Neuronal stem cell (in vitro differentiated cells): ENCODE measurements at regions not wholly inside any gene's neighbourhood (a gene's known extent, or its start where the extent isn't known, plus 50 kb on each side); places are given as distances from the start of the nearest gene placed in this dataset.
A peak's percentile ranks its signal among the peaks of the same experiment; 100 is the strongest.

ENCODE experiments used
- DNase-seq: peaks from one replicate; pipeline ENCODE4 v3.0.0-alpha.2; 2013; ENCODE audit warnings: low spot score
- H2AFZ ChIP-seq: one replicate; pipeline ENCODE4 v1.6.1; 2013; ENCODE audit warnings: mild to moderate bottlenecking, low read length, inconsistent platforms
- H2AK5ac ChIP-seq: 2 replicates; pipeline ENCODE4 v1.6.1; 2013; ENCODE audit warnings: low read depth, mild to moderate bottlenecking, inconsistent platforms, low read length, moderate library complexity, mixed read lengths
- H2BK120ac ChIP-seq: 2 replicates; pipeline ENCODE4 v1.6.1; 2013; ENCODE audit warnings: low read depth, mild to moderate bottlenecking, inconsistent platforms, low read length, moderate library complexity, mixed read lengths
- H2BK12ac ChIP-seq: one replicate; pipeline ENCODE4 v1.6.1; 2013; ENCODE audit warnings: low read length, inconsistent platforms
- H2BK15ac ChIP-seq: 2 replicates; pipeline ENCODE4 v1.6.1; 2013; ENCODE audit warnings: mild to moderate bottlenecking, low read length, inconsistent platforms, mixed read lengths
- H2BK5ac ChIP-seq: one replicate; pipeline ENCODE4 v1.6.1; 2013; ENCODE audit warnings: inconsistent platforms, mild to moderate bottlenecking, low read length, moderate library complexity
- H3K14ac ChIP-seq: one replicate; pipeline ENCODE4 v1.6.1; 2013; ENCODE audit warnings: low read length, inconsistent platforms
- H3K18ac ChIP-seq: 2 replicates; pipeline ENCODE4 v1.6.1; 2013; ENCODE audit warnings: low read length, inconsistent platforms
- H3K23ac ChIP-seq: 2 replicates; pipeline ENCODE4 v1.6.1; 2013; ENCODE audit warnings: low read depth, mild to moderate bottlenecking, mixed read lengths, low read length, inconsistent platforms; ENCODE audit not compliant: poor library complexity
- H3K27ac ChIP-seq: replicated peaks from 3 replicates; pipeline ENCODE4 v1.5.1; 2013; ENCODE audit warnings: low read length, inconsistent platforms
- H3K27me3 ChIP-seq, 3 experiments: 2 replicates each; pipeline ENCODE4 v1.6.1; 2013; ENCODE audit warnings: low read length in 3 of 3, mild to moderate bottlenecking in 2 of 3, inconsistent platforms in 1 of 3, low read depth in 1 of 3, mixed read lengths in 1 of 3, moderate library complexity in 1 of 3; ENCODE audit not compliant: control insufficient read depth in 3 of 3, insufficient read depth in 3 of 3
- H3K36me3 ChIP-seq, 2 donors: replicated peaks in 1 of 2; 2 replicates each; pipeline ENCODE4 v1.6.1; 2013; ENCODE audit warnings: low read length in 2 of 2; ENCODE audit not compliant: control insufficient read depth in 2 of 2, insufficient read depth in 2 of 2
- H3K4ac ChIP-seq: 2 replicates; pipeline ENCODE4 v1.6.1; 2013; ENCODE audit warnings: inconsistent platforms, mild to moderate bottlenecking, low read length, moderate library complexity
- H3K4me1 ChIP-seq, 2 donors: 1 replicate in 1 of 2; 2 replicates in 1 of 2; pipeline ENCODE4 v1.6.1; 2013; ENCODE audit warnings: low read length in 2 of 2, low read depth in 1 of 2; ENCODE audit not compliant: control insufficient read depth in 2 of 2, insufficient read depth in 1 of 2
- H3K4me2 ChIP-seq: one replicate; pipeline ENCODE4 v1.6.1; 2013; ENCODE audit warnings: mild to moderate bottlenecking, low read length, inconsistent platforms; ENCODE audit not compliant: insufficient read depth, poor library complexity, severe bottlenecking
- H3K4me3 ChIP-seq, 2 donors: 2 replicates each; pipeline ENCODE4 v1.5.1; 2013; ENCODE audit warnings: low read length in 2 of 2, mild to moderate bottlenecking in 2 of 2, inconsistent platforms in 1 of 2, moderate library complexity in 1 of 2
- H3K79me1 ChIP-seq: one replicate; pipeline ENCODE4 v1.6.1; 2013; ENCODE audit warnings: low read depth, mild to moderate bottlenecking, inconsistent platforms, low read length, moderate library complexity
- H3K9ac ChIP-seq: one replicate; pipeline ENCODE4 v1.6.1; 2013; ENCODE audit warnings: mild to moderate bottlenecking, low read depth, low read length, inconsistent platforms; ENCODE audit not compliant: poor library complexity
- H3K9me3 ChIP-seq, 2 donors: replicated peaks in 1 of 2; 2 replicates each; pipeline versions ENCODE3 to v1.6.1; 2013; ENCODE audit warnings: low read length in 2 of 2, mild to moderate bottlenecking in 2 of 2, inconsistent platforms in 1 of 2, low read depth in 1 of 2, mixed read lengths in 1 of 2, moderate library complexity in 1 of 2; ENCODE audit not compliant: control insufficient read depth in 2 of 2, insufficient read depth in 1 of 2
- H4K8ac ChIP-seq: one replicate; pipeline ENCODE4 v1.6.1; 2013; ENCODE audit warnings: low read depth, mild to moderate bottlenecking, inconsistent platforms, low read length, moderate library complexity
- H4K91ac ChIP-seq: one replicate; pipeline ENCODE4 v1.6.1; 2013; ENCODE audit warnings: low read length, low read depth, mild to moderate bottlenecking, inconsistent platforms; ENCODE audit not compliant: poor library complexity
- WGBS, 2 donors: extraction: QIAGEN DNeasy Blood & Tissue Kit; methylation state at CpG; one replicate each; pipeline ENCODE4 v1.1.7; 2013; ENCODE audit warnings: missing lambda C conversion rate in 2 of 2, mixed read lengths in 1 of 2; ENCODE audit not compliant: insufficient read length in 2 of 2, insufficient replicate concordance in 1 of 2; ENCODE audit errors: extremely low coverage in 2 of 2; 5-methylcytosine and 5-hydroxymethylcytosine counted together

- Histone ChIP-seq H3K27me3 (no peaks in the 10 kb centered on the region), H3K4me2 (no peak overlapping the region), H3K4me3 (no peak overlapping the region), H3K4me1 (peaks cover 0 to 2% of the 10 kb centered on the region in 2 donors), H2AFZ (no peak overlapping the region), H3K36me3 (no peaks in the 10 kb centered on the region), H3K23ac (no peak overlapping the region), H3K79me1 (no peaks in the 10 kb centered on the region), H3K4ac (no peak overlapping the region), H3K9me3 (no peaks in the 10 kb centered on the region), H3K9ac (no peak overlapping the region), H3K27ac (no peak overlapping the region), H3K14ac (no peak overlapping the region), H4K8ac (no peak overlapping the region), H3K18ac (no peak overlapping the region), H4K91ac (no peak overlapping the region), H2AK5ac (no peak overlapping the region), H2BK15ac (no peak overlapping the region), H2BK120ac (no peak overlapping the region), H2BK12ac (no peak overlapping the region), H2BK5ac (no peak overlapping the region)
- WGBS, 2 donors, result no CpG with 5 or more reads among the region's 2 CpGs
- no peak for DNase-seq
Measured at GRCh38 chr15:91649016-91649415, 204.5 kb upstream of the SLCO3A1 start.

- H3K4me2 ChIP-seq, result no peak overlapping the region
- no peak overlapping the region for H3K27ac ChIP-seq
- peaks cover 0 to 2% of the 10 kb centered on the region in 2 donors for H3K4me1 ChIP-seq
- no peak overlapping the region for H3K9ac ChIP-seq
- no peak overlapping the region for H3K18ac ChIP-seq
- no peak overlapping the region for H4K91ac ChIP-seq
- H3K79me1 ChIP-seq, result no peaks in the 10 kb centered on the region
- H3K9me3 ChIP-seq, result no peaks in the 10 kb centered on the region
- H3K4ac ChIP-seq, result no peak overlapping the region
- H2BK5ac ChIP-seq, result no peak overlapping the region
- H3K36me3 ChIP-seq, result no peaks in the 10 kb centered on the region
- no peaks in the 10 kb centered on the region for H3K27me3 ChIP-seq
- H3K14ac ChIP-seq, result no peak overlapping the region
- H3K4me3 ChIP-seq, result no peak overlapping the region
- H2AK5ac ChIP-seq, result no peak overlapping the region
- H4K8ac ChIP-seq, result no peak overlapping the region
- H2BK15ac ChIP-seq, result no peak overlapping the region
- H2BK120ac ChIP-seq, result no peak overlapping the region
- H3K23ac ChIP-seq, result no peak overlapping the region
- no CpG with 5 or more reads among the region's 4 CpGs for WGBS, 2 donors
- no peak overlapping the region for H2AFZ ChIP-seq
- no peak overlapping the region for H2BK12ac ChIP-seq
- DNase-seq, result no peak
Measured at GRCh38 chr15:91649831-91650321, 203.6 kb upstream of the SLCO3A1 start.

- Histone ChIP-seq H3K23ac (no peak overlapping the region), H3K79me1 (no peaks in the 10 kb centered on the region), H3K4me1 (peaks cover 0 to 2% of the 10 kb centered on the region in 2 donors), H3K36me3 (no peaks in the 10 kb centered on the region), H3K27me3 (no peaks in the 10 kb centered on the region), H3K18ac (no peak overlapping the region), H3K9me3 (no peaks in the 10 kb centered on the region), H3K4me2 (no peak overlapping the region), H2BK120ac (no peak overlapping the region), H4K8ac (no peak overlapping the region), H3K9ac (no peak overlapping the region), H2BK5ac (no peak overlapping the region), H2AFZ (no peak overlapping the region), H3K4ac (no peak overlapping the region), H3K27ac (no peak overlapping the region), H3K4me3 (no peak overlapping the region), H2BK12ac (no peak overlapping the region), H3K14ac (no peak overlapping the region), H2BK15ac (no peak overlapping the region), H4K91ac (no peak overlapping the region), H2AK5ac (no peak overlapping the region)
- WGBS, 2 donors, result no CpG with 5 or more reads among the region's 3 CpGs
- no peak for DNase-seq
Measured at GRCh38 chr15:91651251-91651650, 202.3 kb upstream of the SLCO3A1 start.

GRCh38 chr15:91652610-91653207, 200.8 kb upstream of the SLCO3A1 start:
- Histone ChIP-seq H3K14ac (no peak overlapping the region), H2AFZ (peak overlapping the region; percentile 28), H3K18ac (no peak overlapping the region), H3K9me3 (no peaks in the 10 kb centered on the region), H3K4me2 (no peak overlapping the region), H2BK120ac (no peak overlapping the region), H3K9ac (no peak overlapping the region), H4K91ac (no peak overlapping the region), H3K23ac (no peak overlapping the region), H2BK15ac (no peak overlapping the region), H4K8ac (no peak overlapping the region), H3K4ac (no peak overlapping the region), H3K27me3 (no peaks in the 10 kb centered on the region), H3K36me3 (no peaks in the 10 kb centered on the region), H3K27ac (no peak overlapping the region), H2BK12ac (no peak overlapping the region), H3K4me1 (peaks cover 0 to 2% of the 10 kb centered on the region in 2 donors), H3K4me3 (no peak overlapping the region), H3K79me1 (no peaks in the 10 kb centered on the region), H2BK5ac (no peak overlapping the region), H2AK5ac (no peak overlapping the region)
- no CpG with 5 or more reads among the region's 7 CpGs for WGBS, 2 donors
- no peak for DNase-seq
